Sigmoid colon (tissue), 6 donors: ENCODE measurements at regions not wholly inside any gene's neighbourhood (a gene's known extent, or its start where the extent isn't known, plus 50 kb on each side); places are given as distances from the start of the nearest gene placed in this dataset.

ENCODE experiments used
- DNase-seq: peaks from one replicate; pipeline ENCODE4 v3.0.0-alpha.2; 2019
- H3K27ac ChIP-seq, 4 donors: fragments of 200-600 bp; sonication (generic); one replicate each; pipeline ENCODE4 v1.5.1; 2016 to 2019; ENCODE audit warnings: mild to moderate bottlenecking in 1 of 4
- H3K27me3 ChIP-seq, 3 donors: fragments of 200-600 bp; sonication (generic); one replicate each; pipeline ENCODE4 v1.5.1; 2019; ENCODE audit warnings: mild to moderate bottlenecking in 1 of 3
- H3K36me3 ChIP-seq, 4 donors: fragments of 200-600 bp; sonication (generic); one replicate each; pipeline ENCODE4 v1.5.1; 2016 to 2019
- H3K4me1 ChIP-seq, 4 donors: fragments of 200-600 bp; sonication (generic); one replicate each; pipeline ENCODE4 v1.5.1; 2017 to 2019
- H3K4me3 ChIP-seq, 4 donors: fragments of 200-600 bp; sonication (generic); one replicate each; pipeline ENCODE4 v1.5.1; 2017 to 2019; ENCODE audit warnings: mild to moderate bottlenecking in 2 of 4, moderate library complexity in 1 of 4
- H3K9me3 ChIP-seq, 4 donors: fragments of 200-600 bp in 3 of 4; sonication (generic) in 3 of 4; one replicate each; pipeline versions ENCODE4 v1.5.1 to v1.6.1; 2013 to 2019
- CTCF ChIP-seq, 4 experiments: fragments of 450-650 bp in 3 of 4; fragments of 200-600 bp in 1 of 4; IDR thresholded peaks; one replicate each; pipeline ENCODE4 v1.5.1; 2016 to 2019; ENCODE audit warnings: antibody characterized with exemption in 4 of 4, mild to moderate bottlenecking in 3 of 4, moderate library complexity in 2 of 4
- EP300 ChIP-seq, 4 donors: sonication (generic); formaldehyde crosslinking; IDR thresholded peaks; one replicate each; pipeline ENCODE4 v1.6.1; 2017; ENCODE audit warnings: antibody characterized with exemption in 4 of 4
- POLR2A ChIP-seq, 2 donors: fragments of 450-650 bp; IDR thresholded peaks; one replicate each; pipeline ENCODE4 v1.6.1; 2016; ENCODE audit warnings: antibody characterized with exemption in 2 of 2, mild to moderate bottlenecking in 2 of 2, moderate library complexity in 2 of 2
- POLR2AphosphoS5 ChIP-seq, 4 donors: sonication (generic); formaldehyde crosslinking; IDR thresholded peaks; one replicate each; pipeline ENCODE4 v1.6.1; 2017; ENCODE audit warnings: antibody characterized with exemption in 4 of 4
- WGBS, 2 donors: extraction: QIAGEN DNeasy Blood & Tissue Kit; methylation state at CpG; one replicate each; pipeline ENCODE4 v1.1.7; 2013; 5-methylcytosine and 5-hydroxymethylcytosine counted together
- intact Hi-C: fragments of 100-400 bp; cut with DNase I; formaldehyde crosslinking; loops from one replicate; pipeline ENCODE4 v1.15.1; 2023
- donor health status: healthy with polysubstance abuse.
- donor health status: healthy.

DNA sequence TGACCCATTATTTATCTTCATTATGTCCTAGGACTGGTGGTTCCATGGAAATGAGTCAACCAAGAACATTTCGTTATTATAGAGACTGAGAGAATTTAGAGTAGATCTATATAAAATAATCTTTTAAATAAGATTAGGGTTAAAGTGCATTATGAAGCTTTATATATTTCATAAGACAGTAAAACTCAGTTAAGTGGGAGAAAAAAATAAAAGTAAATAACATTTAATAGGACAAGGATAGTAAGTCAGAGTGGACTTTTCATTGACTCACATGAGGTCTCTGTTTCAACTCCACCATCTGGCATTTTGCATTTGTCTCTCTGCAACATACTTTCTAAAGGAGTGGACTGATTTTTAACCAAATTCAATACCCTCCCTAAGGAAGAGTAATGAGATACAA is 125.3 kb upstream of the CCDC68 start:
- no peak overlapping the region for H3K27ac ChIP-seq
- no peak for DNase-seq
- H3K27me3 ChIP-seq, result no peaks in the 10 kb centered on the region
- H3K4me3 ChIP-seq, result no peak overlapping the region
- intact Hi-C loops, result no loop called here
- TF ChIP-seq POLR2A (IDR thresholded peaks at IDR 0.05) (no peak), EP300 (IDR thresholded peaks at IDR 0.05) (no peak), CTCF (IDR thresholded peaks at IDR 0.05) (no peak)
- H3K36me3 ChIP-seq, result no peaks in the 10 kb centered on the region
- 87 to 95% methylated on average over 1 of the region's 1 CpG for WGBS, 2 donors
- peaks cover 0 to 7% (median 0%) of the 10 kb centered on the region in 4 donors for H3K4me1 ChIP-seq
- H3K9me3 ChIP-seq, result no peaks in the 10 kb centered on the region

DNA sequence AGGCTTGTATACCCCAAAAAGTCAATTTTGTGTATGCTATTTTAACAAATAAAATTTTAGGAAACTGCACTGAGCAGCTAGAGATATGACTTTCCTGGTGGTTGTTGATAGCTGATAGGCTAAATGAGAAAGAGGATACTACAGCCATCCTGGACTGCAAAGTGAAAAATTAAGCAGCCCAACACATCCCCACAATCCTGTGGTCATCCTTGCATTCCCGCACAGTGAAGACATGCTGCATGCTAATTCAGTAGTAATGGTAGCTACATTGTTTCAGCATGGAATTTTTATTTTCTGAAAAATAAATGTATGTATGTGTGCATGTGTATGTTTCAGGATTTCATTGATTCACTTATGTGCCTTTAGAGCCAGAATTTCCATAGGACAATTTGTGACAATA is 124.2 kb upstream of the CCDC68 start:
- Histone ChIP-seq H3K36me3 (no peaks in the 10 kb centered on the region), H3K9me3 (no peaks in the 10 kb centered on the region), H3K4me1 (peaks cover 0 to 7% (median 0%) of the 10 kb centered on the region in 4 donors), H3K4me3 (no peak overlapping the region), H3K27me3 (no peaks in the 10 kb centered on the region), H3K27ac (no peak overlapping the region)
- intact Hi-C loops, result no loop called here
- TF ChIP-seq POLR2AphosphoS5 (IDR thresholded peaks at IDR 0.05) (no peak), CTCF (IDR thresholded peaks at IDR 0.05) (no peak), POLR2A (IDR thresholded peaks at IDR 0.05) (no peak), EP300 (IDR thresholded peaks at IDR 0.05) (no peak)
- WGBS, 2 donors, result 95 to 100% methylated on average over 1 of the region's 1 CpG
- no peak for DNase-seq

DNA sequence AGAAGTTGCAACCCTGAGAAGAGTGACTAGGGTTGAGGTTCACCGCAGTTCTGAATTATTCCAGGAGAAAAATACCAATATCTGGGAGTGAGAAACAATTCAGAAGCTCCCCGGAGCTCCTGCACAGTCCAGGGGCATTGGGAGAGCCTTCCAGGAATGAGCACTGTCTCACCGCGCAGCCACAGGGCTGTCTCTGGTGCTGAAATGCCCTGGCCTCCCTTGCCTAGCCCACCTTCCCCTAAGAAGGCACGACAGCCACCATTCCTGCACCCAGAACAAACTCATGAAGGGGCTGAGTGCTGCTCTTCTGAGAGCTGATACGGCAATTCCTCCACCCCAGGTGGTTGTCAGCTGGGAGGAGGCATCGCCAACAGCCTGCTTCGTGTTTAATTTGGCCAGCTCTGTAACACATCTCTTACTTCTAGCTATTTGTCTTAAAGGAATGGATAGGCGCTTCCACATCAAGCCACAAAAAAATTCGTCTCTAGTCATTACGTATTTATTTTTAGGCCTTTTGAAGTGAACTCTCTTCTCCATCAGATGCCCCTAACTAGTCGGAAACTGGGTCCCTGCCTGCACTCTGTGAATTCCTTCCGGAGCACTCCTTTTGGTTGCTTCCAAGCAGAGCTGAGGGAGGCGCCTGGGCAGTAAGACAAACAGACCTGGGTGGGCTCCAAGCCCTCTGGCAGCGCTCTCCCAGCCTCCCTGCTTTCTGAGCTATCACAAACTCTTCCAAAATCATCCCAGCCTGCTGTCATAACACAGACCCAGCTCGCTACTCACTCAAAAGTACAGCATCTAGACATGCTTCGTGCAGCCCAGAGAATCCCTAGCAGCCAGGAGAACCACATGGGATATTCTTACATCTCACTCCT is 120.5 kb upstream of the CCDC68 start:
- TF ChIP-seq POLR2A (IDR thresholded peaks at IDR 0.05) (no peak), EP300 (IDR thresholded peaks at IDR 0.05) (no peak), POLR2AphosphoS5 (IDR thresholded peaks at IDR 0.05) (no peak), CTCF (IDR thresholded peaks at IDR 0.05) (no peak)
- H3K36me3 ChIP-seq, result no peaks in the 10 kb centered on the region
- H3K4me1 ChIP-seq, result peaks cover 0 to 7% (median 0%) of the 10 kb centered on the region in 4 donors
- no peak overlapping the region for H3K27ac ChIP-seq
- no peak for DNase-seq
- H3K9me3 ChIP-seq, result no peaks in the 10 kb centered on the region
- H3K27me3 ChIP-seq, result no peaks in the 10 kb centered on the region
- H3K4me3 ChIP-seq, result no peak overlapping the region
- intact Hi-C loops, result no loop called here
- 73 to 80% methylated on average over 17 of the region's 17 CpGs for WGBS, 2 donors

DNA sequence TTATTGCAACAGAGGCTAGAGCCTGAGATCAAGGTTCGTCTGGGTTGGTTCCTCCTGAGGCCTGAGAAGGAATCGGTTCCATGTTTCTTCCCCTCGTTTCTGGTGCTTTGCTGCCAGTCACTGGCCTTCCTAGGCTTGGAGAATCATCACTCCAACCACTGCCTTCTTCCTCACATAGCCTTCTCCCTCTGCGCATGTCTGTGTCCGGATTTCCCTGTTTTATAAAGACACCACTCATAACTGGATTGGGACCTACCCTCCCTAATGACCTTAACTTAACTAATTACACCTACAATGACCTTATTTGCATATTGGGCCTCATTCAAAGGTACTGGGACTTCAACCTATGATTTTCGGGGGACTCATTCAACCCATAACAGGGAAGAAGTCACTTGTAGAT is 119.8 kb upstream of the CCDC68 start:
- Histone ChIP-seq H3K27me3 (no peaks in the 10 kb centered on the region), H3K4me3 (no peak overlapping the region), H3K4me1 (peaks cover 0 to 7% (median 0%) of the 10 kb centered on the region in 4 donors), H3K36me3 (no peaks in the 10 kb centered on the region), H3K9me3 (no peaks in the 10 kb centered on the region), H3K27ac (no peak overlapping the region)
- TF ChIP-seq EP300 (IDR thresholded peaks at IDR 0.05), result no peak
- TF ChIP-seq POLR2AphosphoS5 (IDR thresholded peaks at IDR 0.05), result no peak
- no peak for TF ChIP-seq POLR2A (IDR thresholded peaks at IDR 0.05)
- TF ChIP-seq CTCF (IDR thresholded peaks at IDR 0.05), result no peak
- 54 to 83% methylated on average over 6 of the region's 6 CpGs for WGBS, 2 donors
- intact Hi-C loops, result no loop called here
- DNase-seq, result no peak
